ENCODE measurements at regions not wholly inside any gene's neighbourhood (a gene's known extent, or its start where the extent isn't known, plus 50 kb on each side); places are given as distances from the start of the nearest gene placed in this dataset.

GRCh38 chr6:133173276-133173675, 67.9 kb upstream of the EYA4 start (continued):
- TF ChIP-seq, protein P1, sequence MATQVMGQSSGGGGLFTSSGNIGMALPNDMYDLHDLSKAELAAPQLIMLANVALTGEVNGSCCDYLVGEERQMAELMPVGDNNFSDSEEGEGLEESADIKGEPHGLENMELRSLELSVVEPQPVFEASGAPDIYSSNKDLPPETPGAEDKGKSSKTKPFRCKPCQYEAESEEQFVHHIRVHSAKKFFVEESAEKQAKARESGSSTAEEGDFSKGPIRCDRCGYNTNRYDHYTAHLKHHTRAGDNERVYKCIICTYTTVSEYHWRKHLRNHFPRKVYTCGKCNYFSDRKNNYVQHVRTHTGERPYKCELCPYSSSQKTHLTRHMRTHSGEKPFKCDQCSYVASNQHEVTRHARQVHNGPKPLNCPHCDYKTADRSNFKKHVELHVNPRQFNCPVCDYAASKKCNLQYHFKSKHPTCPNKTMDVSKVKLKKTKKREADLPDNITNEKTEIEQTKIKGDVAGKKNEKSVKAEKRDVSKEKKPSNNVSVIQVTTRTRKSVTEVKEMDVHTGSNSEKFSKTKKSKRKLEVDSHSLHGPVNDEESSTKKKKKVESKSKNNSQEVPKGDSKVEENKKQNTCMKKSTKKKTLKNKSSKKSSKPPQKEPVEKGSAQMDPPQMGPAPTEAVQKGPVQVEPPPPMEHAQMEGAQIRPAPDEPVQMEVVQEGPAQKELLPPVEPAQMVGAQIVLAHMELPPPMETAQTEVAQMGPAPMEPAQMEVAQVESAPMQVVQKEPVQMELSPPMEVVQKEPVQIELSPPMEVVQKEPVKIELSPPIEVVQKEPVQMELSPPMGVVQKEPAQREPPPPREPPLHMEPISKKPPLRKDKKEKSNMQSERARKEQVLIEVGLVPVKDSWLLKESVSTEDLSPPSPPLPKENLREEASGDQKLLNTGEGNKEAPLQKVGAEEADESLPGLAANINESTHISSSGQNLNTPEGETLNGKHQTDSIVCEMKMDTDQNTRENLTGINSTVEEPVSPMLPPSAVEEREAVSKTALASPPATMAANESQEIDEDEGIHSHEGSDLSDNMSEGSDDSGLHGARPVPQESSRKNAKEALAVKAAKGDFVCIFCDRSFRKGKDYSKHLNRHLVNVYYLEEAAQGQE (IDR thresholded peaks at IDR 0.05; ENCODE audit: low read depth, low read length) = no peak
- TF ChIP-seq SIN3A (IDR thresholded peaks at IDR 0.05; ENCODE audit: borderline replicate concordance, low read depth, low read length) = no peak
- TF ChIP-seq GATA2 (CRISPR knock-in tag; IDR thresholded peaks at IDR 0.05) = no peak
- TF ChIP-seq, protein P2, sequence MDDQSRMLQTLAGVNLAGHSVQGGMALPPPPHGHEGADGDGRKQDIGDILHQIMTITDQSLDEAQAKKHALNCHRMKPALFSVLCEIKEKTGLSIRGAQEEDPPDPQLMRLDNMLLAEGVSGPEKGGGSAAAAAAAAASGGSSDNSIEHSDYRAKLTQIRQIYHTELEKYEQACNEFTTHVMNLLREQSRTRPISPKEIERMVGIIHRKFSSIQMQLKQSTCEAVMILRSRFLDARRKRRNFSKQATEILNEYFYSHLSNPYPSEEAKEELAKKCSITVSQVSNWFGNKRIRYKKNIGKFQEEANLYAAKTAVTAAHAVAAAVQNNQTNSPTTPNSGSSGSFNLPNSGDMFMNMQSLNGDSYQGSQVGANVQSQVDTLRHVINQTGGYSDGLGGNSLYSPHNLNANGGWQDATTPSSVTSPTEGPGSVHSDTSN (IDR thresholded peaks at IDR 0.05) = no peak

GRCh38 chr6:133179481-133179880, 61.7 kb upstream of the EYA4 start:
- POLR2A ChIA-PET = no interaction called here
- no peaks in the 10 kb centered on the region for H3K4me1 ChIP-seq (ENCODE audit: control insufficient read depth in 1 of 2, insufficient read depth in 2 of 2, low read depth in 1 of 2, low read length in 1 of 2)
- no peak overlapping the region for H3K4me3 ChIP-seq (ENCODE audit: low read depth in 2 of 2, low read length in 1 of 2)
- no peaks in the 10 kb centered on the region for H3K79me2 ChIP-seq (ENCODE audit: insufficient read depth)
- DNase-seq = no peak
- no peaks in the 10 kb centered on the region for H4K20me1 ChIP-seq (ENCODE audit: insufficient read depth)
- H3K4me2 ChIP-seq = no peak overlapping the region
- no peaks in the 10 kb centered on the region for H3K9me2 ChIP-seq
- no peak overlapping the region for H3K9ac ChIP-seq
- no peaks in the 10 kb centered on the region for H3F3A ChIP-seq (replicated peaks; ENCODE audit: insufficient read depth)
- no peaks in the 10 kb centered on the region for H3K36me3 ChIP-seq (replicated peaks in 1 of 2; ENCODE audit: control insufficient read depth in 1 of 2, insufficient read depth in 2 of 2, low read length in 1 of 2)
- TF ChIP-seq GATA2 (CRISPR knock-in tag; IDR thresholded peaks at IDR 0.05) = no peak
- TF ChIP-seq USF1 (IDR thresholded peaks at IDR 0.05; ENCODE audit: borderline replicate concordance, low read depth) = no peak
- TF ChIP-seq RAD21 (IDR thresholded peaks at IDR 0.05; ENCODE audit: low read length) = no peak
- TF ChIP-seq, protein P3, sequence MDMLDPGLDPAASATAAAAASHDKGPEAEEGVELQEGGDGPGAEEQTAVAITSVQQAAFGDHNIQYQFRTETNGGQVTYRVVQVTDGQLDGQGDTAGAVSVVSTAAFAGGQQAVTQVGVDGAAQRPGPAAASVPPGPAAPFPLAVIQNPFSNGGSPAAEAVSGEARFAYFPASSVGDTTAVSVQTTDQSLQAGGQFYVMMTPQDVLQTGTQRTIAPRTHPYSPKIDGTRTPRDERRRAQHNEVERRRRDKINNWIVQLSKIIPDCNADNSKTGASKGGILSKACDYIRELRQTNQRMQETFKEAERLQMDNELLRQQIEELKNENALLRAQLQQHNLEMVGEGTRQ (IDR thresholded peaks at IDR 0.05; ENCODE audit: borderline replicate concordance, low read depth, low read length) = no peak
- TF ChIP-seq RFX5 (IDR thresholded peaks at IDR 0.05; ENCODE audit: low read length) = no peak
- TF ChIP-seq RCOR1 (IDR thresholded peaks at IDR 0.05; ENCODE audit: low read length) = no peak
- TF ChIP-seq POLR2AphosphoS5 (IDR thresholded peaks at IDR 0.05; ENCODE audit: low read depth, low read length) = no peak
- no peak for TF ChIP-seq SIN3A (IDR thresholded peaks at IDR 0.05; ENCODE audit: borderline replicate concordance, low read depth, low read length)
- TF ChIP-seq, protein P2 (IDR thresholded peaks at IDR 0.05) = no peak
- CTCF ChIA-PET = interaction anchor here (0.8 kb wide), 1 partner anchor 216 kb away, joined by 3 read pairs; no protein-coding TSS in a partner anchor
- no peaks in the 10 kb centered on the region; the same call in 1 of the 2 replicates for H3K9me3 ChIP-seq
- H3K27ac ChIP-seq (ENCODE audit: low read depth in 2 of 2, low read length in 1 of 2) = no peak overlapping the region
- H3K27me3 ChIP-seq (ENCODE audit: insufficient read depth) = no peaks in the 10 kb centered on the region
- H2AFZ ChIP-seq (ENCODE audit: low read depth) = no peak overlapping the region

All from SK-N-SH (cell line).